Epithelial cell of esophagus (primary cell): ENCODE measurements at regions not wholly inside any gene's neighbourhood (a gene's known extent, or its start where the extent isn't known, plus 50 kb on each side); places are given as distances from the start of the nearest gene placed in this dataset.

ENCODE experiments used
- DNase-seq: peaks from one replicate; pipeline ENCODE4 v3.0.0; 2010; ENCODE audit warnings: low read depth
- H3K4me3 ChIP-seq: 2 replicates; pipeline ENCODE4 v1.5.1; 2011; ENCODE audit warnings: mild to moderate bottlenecking, low read length, control low read depth
- CTCF ChIP-seq: IDR thresholded peaks from 2 replicates; pipeline ENCODE4 v1.5.1; 2011; ENCODE audit warnings: low read depth, mild to moderate bottlenecking, low read length, control low read depth, inconsistent platforms; ENCODE audit not compliant: insufficient read depth; ENCODE audit errors: missing control alignments

DNA sequence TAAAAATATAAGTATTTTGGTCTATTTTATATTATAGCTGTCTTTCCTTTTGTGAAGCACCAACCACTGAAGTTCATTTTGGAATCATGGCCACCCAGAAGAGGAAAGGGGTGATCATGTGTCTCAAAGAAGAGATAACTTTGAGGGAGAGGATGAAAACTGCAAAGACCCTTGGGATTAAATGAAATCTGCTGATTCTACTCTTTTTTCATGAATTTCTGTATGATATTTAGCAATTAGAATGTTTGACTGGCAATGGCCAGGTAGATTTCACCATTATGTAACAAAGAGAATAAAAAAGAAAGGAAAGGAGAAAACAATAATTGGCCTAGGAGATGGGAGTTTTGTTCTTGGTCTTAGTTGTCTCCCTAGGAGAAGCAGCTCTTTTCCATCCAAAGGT lies 350.8 kb downstream of the EMP1 start:
- no peak for TF ChIP-seq CTCF
- DNase-seq: no peak
- H3K4me3 ChIP-seq: no peak overlapping the region

DNA sequence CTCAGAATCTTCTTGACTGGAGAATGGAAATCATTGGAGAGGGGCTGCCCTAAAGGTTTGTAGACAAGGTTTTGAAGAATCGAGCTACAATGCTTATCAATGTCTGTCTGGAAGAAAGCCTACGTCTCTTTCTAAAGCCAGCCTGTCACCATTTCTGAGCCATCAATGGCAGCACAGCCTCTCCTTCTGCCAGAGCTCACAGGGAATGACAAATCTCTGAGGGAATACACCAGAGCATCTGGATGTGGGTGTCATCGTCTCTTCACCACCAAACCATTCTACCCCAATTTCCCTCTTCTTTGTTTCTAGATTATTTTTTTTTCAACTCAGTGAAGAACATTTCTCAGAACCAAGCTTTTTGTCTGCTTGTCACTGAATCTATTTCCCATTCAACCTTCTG lies 349.7 kb downstream of the EMP1 start:
- no peak overlapping the region for H3K4me3 ChIP-seq
- TF ChIP-seq CTCF: no peak
- no peak for DNase-seq

- DNase-seq: no peak
- H3K4me3 ChIP-seq: no peak overlapping the region
- TF ChIP-seq CTCF: no peak
Observed at GRCh38 chr12:13539051-13539450, 342.5 kb downstream of the EMP1 start.

DNA sequence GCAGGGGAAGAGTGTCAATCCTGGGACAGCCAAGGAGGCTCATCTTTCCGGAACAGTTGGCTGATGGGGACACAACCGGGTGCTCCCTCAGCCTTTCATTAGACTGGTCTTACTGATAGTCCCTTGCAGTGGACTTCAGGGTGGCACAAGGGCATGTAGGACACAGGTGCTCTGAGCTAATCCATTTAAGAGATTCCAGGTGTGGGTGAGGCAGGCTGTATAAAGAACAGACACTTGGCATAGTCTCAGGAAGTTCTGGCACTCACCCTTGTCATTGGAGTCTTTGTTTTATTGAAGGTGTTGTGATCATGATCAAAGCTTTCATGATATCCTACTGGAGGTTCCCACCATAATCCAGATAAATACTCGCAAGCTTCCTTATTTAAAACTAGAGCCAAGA lies 341.6 kb downstream of the EMP1 start:
- no peak overlapping the region for H3K4me3 ChIP-seq
- TF ChIP-seq CTCF: no peak
- DNase-seq: no peak

DNA sequence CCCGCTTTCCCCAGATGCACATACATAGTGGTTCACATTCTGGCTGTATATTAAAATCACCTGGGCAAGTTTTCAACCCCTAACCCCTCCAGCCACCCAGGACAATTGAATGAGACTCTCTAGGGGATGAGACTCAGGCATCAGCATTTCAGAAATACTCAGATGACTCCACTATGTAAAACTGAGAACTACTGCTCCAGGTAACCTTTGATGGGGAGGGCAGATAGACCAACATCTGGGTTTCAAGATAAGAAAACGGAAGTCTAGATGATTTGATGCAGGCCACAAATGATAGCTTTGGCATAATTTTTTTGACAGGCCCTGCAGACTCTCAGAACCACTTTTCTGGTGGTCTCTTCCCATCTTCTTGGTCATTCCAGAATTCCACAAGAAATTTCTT lies 341.1 kb downstream of the EMP1 start:
- TF ChIP-seq CTCF: no peak
- no peak for DNase-seq
- no peak overlapping the region for H3K4me3 ChIP-seq

GRCh38 chr12:13536219-13536910 lies 339.8 kb downstream of the EMP1 start:
- TF ChIP-seq CTCF: no peak
- no peak for DNase-seq
- no peak overlapping the region for H3K4me3 ChIP-seq
